GM19193 (cell line): ENCODE measurements at regions not wholly inside any gene's neighbourhood (a gene's known extent, or its start where the extent isn't known, plus 50 kb on each side); places are given as distances from the start of the nearest gene placed in this dataset.

Experiments used
- POLR2A ChIP-seq: IDR thresholded peaks from 4 replicates; pipeline ENCODE4 v1.6.1; 2011; ENCODE audit not compliant: insufficient read depth, insufficient read length; ENCODE audit errors: extremely low read depth

DNA sequence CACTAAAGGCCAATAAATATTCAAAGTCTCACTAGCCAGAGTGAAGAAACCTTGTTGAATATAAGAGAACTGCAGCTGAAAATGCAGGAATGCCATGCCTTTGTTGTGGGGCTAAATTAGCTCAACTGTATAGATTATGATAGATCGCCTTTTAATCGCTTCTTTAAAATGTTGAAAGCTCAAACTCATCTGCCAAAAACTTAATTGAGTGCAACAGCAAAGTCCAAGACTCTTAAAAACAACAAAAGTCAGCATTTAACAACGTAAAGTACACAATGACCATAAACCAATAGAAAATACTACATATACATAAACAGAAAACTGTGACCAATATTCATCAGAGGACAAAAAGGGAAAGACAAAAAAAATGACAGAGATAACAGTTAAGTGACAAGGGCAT is 585.0 kb upstream of the CDH6 start:
- no peak for TF ChIP-seq POLR2A

- no peak for TF ChIP-seq POLR2A
Observed at GRCh38 chr5:30607301-30607894, 586.1 kb upstream of the CDH6 start.

DNA sequence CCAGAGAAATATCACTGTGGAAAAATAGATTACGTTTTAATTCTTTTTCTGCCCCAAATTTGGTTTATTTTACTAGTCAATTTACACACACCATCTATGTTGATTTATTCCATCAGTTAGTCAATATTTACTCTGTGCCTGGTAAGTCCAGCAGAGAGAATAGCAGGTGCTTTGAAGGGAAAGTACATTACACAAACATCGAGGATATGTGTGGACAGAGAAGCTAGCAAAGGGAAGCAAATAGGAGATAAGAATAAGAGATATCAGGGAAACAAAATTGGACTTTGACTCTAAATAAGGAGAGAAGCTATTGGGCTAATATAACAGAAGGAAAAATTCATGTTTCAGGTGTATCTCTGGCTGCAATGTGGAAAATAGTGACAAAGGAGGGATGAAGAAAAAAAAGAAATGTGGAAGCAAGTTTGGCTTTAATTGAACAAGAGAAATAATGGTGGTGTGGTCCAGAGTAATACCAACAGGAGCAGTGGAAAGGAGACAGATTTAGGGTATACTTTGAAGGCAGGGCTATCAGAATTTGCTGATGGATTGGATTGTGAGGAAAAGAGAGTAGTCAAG is 587.7 kb upstream of the CDH6 start:
- TF ChIP-seq POLR2A = no peak

- no peak for TF ChIP-seq POLR2A
Observed at GRCh38 chr5:30604648-30605262, 588.7 kb upstream of the CDH6 start.

DNA sequence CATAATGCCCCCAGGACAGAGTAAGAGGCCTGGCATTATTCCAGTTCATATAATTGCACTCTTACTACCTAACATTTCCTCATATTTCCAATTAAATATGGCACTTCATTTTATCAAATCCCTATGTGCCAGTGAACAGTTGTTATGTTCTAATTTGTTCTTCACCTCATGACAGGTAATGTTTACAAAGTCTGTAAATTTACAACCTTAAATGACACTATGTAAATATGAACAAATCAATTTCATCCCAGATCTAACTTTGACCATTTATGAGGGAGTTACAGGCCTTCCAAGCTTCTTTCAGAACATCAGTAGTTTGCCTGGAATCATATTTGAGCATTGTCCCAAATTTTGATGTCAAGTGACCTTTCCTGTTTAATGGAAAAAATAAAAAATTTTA is 592.6 kb upstream of the CDH6 start:
- no peak for TF ChIP-seq POLR2A

DNA sequence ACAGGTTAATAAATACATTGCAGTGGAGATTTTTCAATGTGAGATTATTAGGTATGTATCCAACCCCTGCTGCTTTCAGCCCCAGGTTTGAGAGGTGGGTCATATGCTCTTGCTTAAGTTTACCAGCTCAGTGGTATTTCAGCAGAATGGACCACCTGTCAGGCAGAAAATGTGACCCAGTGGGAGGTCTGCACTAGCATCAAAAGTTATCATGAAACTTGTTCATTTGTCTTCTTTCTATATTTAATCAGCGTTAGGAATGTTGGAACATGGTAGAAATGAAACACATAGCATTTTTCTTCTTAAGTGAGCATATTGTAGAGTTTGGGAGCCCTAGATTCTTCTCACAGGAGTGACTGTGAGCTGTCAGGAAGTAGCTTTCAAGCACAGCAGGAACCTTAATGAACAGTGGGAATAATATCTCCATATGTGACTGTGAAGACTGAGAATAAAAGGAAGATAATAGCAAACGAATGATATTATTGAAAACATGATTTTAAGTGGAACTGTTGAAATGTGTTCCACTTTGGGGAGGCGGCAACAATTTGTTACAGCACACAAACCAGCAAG is 596.9 kb upstream of the CDH6 start:
- TF ChIP-seq POLR2A = no peak

DNA sequence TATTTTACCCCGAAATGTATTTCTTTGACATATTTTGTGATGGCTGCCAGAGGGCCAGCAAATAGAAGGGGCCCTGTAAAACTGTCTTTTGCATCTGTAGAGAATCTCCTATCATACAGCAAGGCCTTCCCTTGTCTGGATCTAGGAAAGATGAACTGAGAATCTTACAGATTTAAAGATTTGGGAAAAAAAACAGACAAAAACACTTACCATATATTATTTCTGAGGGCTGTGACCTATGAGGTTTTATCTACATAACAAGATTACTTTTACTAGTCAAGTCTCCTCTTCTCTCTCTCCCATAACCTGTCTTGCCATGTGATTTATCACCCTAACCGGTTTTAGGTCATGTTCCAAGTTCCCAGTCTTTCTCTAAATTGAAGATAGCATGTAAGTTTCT is 599.2 kb upstream of the CDH6 start:
- no peak for TF ChIP-seq POLR2A

DNA sequence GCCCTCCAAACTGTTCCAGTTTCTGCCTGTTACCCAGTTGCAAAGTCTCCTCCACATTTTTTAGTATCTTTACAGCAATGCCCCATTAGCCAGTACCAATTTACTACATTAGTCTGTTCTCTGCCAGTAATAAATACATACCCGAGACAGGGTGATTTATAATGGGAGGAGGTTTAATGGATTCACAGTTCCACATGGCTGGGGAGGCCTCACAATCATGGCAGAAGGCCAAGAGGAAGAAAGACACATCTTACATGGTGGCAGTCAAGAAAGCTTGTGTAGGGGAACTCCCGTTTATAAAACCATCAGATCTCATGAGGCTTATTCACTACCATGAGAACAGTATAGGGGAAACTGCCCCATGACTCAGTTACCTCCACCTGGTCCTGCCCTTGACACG is 600.7 kb upstream of the CDH6 start:
- no peak for TF ChIP-seq POLR2A

DNA sequence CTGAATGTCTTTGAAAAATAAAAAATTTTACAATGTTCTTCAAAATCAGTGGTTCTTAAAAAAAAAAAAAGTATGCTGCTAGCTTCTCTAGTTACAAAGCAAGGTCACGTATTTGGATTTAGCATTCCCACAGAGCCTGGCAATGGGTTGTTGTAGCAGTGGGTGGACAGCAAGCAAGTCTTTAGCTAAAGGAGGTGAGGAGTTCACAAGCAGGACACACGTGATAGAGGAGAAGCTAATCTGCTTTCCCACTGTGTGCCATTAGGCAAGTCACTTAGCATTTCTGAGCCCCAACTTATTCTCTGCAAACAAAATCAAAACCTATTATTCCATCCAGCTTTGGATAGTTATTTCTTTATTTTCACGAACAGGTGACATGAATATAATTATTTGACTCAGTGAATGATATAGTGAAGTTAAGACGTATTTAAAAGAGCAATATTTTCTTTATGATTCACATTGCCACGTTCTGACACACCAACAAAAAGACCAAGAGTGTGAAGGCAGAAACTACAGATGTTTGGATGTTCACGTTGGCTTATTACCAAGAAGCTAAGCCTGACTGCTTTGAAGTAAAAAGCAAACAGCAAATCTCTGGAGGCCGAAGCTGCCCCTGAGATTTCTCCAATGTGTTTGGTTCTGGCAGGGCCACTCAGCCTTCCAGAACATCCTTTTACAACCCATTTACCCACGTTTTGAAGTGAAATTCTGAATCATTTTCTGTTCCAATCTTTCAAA is 612.1 kb upstream of the CDH6 start:
- TF ChIP-seq POLR2A = no peak

DNA sequence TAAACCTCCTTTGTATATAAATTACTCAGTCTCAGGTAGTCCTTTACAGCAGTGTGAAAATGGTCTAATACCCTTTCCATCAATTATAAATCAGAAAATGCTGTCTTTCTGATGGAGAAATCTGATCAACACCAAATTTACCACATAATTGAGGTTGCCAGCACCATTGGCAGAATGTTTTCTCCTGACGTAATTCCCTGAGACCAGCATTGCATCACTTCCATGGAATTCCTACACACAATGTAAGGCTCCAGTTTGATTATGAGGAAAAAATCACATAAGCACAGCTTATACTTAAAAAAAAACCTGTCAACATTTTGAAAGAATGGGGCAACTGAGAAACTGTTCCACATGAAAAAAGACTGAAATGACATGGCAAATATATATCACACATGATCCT is 618.7 kb upstream of the CDH6 start:
- TF ChIP-seq POLR2A = no peak

DNA sequence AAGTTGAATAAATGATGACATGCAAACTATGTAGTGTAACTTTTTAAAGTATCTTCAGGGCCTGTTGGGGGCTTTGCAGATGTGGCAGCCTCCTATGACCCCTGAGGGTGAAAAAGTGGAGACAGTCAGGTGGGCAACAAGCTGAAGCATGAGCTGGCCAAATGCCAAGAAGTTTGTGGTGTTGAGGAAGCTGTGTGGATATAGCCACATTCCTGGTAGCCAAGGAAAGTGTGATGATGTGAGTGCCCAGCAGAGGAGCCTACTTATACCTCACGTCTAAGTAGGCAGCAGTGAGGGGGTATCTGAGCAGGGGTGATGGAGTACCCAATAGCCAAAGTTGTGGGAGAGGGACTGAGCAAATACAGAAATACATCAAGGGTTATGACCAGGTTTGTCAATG is 621.2 kb upstream of the CDH6 start:
- TF ChIP-seq POLR2A = no peak

DNA sequence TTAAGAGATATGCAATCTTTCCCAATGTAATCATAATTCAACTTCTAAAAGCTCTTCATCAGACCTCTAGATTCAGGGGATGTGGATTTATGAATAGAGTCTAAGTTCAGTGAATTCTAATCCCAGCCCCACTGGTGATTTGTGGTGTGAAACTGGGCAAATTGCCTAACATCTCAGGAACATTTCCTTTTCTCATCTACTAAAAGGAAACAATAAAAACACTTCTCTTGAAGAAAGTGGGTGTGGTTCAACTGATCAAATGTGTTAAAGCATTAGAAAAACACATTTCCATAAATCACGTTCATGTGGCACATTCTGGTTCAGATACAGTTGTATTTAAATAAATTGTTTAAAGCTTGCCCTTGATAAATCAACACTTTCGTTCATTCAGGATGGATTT is 631.7 kb upstream of the CDH6 start:
- no peak for TF ChIP-seq POLR2A

- TF ChIP-seq POLR2A = no peak
Observed at GRCh38 chr5:30551618-30552017, 641.9 kb upstream of the CDH6 start.

DNA sequence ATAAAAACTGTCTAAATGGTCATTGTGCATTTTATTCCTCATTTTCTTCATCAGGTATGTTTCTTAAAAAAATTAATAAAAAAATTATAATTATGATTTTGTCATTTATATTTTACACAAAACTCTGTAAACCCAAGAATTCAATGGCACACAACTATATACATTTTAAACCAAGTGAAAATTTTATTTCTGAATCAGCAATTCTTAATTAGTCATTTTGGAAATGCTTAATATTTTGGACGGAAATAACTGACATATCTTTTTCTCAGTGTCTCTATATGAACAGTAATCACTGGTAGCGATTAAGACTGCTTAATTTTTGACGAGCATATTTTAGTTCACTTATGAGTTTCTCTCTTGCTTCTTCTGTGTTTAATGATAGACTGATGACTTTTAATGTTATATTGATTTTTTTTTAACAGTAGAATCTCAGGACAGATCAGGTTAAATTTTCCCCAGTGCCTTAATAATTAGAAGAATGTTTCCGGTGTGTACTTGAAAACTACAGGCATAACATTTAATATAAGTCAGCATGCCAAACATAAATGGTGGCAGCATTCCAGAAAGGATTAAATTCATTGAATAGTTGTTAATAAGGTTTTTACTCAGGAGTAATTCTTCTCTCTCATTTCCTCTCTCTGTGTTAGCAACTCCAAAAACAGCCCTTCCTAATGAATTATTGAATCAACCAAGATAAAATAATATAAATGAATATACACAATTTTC is 644.7 kb upstream of the CDH6 start:
- TF ChIP-seq POLR2A = no peak

GRCh38 chr5:30540150-30540549 is 653.3 kb upstream of the CDH6 start:
- TF ChIP-seq POLR2A = no peak
